ENCODE measurements at regions not wholly inside any gene's neighbourhood (a gene's known extent, or its start where the extent isn't known, plus 50 kb on each side); places are given as distances from the start of the nearest gene placed in this dataset.

- no peak for DNase-seq (ENCODE audit: low spot score)
Observed at GRCh38 chr5:142475102-142475513, 150.3 kb upstream of the SPRY4 start.

GRCh38 chr5:142474431-142475094 lies 149.7 kb upstream of the SPRY4 start:
- no peak for DNase-seq (ENCODE audit: low spot score)

- DNase-seq (ENCODE audit: low spot score) = no peak
Observed at GRCh38 chr5:142473038-142473437, 148.2 kb upstream of the SPRY4 start.

DNA sequence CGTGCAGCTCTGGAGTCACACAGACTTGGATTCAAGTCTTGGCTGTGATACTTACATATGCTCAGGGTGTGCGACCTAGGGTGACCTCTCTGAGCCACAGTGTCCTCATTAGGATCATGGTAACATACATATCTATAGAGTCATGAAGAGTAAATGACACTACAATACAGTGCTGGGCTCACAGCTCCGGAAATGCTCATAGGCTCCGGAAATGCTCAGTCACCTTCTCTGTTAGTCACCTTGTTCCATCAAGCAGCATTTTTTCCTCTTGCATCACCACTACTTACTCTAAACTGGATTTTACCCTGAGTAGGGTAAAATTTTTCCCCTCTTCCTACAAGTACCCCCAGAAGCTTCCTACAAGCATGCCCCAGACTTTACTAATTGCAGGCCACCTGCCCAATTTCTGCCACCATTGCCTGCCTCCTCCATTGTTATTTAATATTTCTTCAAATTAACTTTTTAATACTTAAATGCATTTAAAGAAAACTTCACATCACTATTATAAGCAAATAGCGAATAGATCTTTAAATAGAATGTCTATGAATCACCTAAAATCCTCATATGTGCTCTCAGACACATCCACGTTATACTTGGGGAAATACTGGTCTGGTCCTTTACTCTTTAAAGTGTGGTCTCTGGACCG lies 147.6 kb upstream of the SPRY4 start:
- no peak for DNase-seq (ENCODE audit: low spot score)

- no peak for DNase-seq (ENCODE audit: low spot score)
Observed at GRCh38 chr5:142466195-142466971, 141.6 kb upstream of the SPRY4 start.

- no peak for DNase-seq (ENCODE audit: low spot score)
Observed at GRCh38 chr5:142465476-142465875, 140.7 kb upstream of the SPRY4 start.

DNA sequence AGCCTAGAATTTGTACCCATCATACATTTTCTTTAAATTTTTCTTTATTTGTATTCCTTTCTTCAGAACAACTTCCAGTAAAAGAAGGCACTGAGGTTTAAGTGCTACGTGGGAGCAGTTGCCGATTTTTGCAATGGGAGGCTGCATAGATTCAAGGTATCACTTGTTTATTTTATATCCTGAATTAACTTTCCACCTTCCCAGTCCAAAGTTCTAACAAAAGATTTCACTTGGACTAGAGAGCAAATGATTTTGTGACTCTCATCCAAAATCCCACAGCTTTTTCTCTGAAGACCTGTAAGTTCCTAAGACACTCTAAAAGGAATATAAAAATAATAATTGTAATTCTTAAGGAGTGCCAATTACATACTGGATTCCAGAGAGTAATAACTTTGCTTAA lies 139.1 kb upstream of the SPRY4 start:
- no peak for DNase-seq (ENCODE audit: low spot score)

- DNase-seq (ENCODE audit: low spot score) = no peak
Observed at GRCh38 chr5:142461028-142461590, 136.3 kb upstream of the SPRY4 start.

GRCh38 chr5:142459209-142459608 lies 134.4 kb upstream of the SPRY4 start:
- DNase-seq (ENCODE audit: low spot score) = no peak

- DNase-seq (ENCODE audit: low spot score) = no peak
Observed at GRCh38 chr5:142455856-142456255, 131.0 kb upstream of the SPRY4 start.

DNA sequence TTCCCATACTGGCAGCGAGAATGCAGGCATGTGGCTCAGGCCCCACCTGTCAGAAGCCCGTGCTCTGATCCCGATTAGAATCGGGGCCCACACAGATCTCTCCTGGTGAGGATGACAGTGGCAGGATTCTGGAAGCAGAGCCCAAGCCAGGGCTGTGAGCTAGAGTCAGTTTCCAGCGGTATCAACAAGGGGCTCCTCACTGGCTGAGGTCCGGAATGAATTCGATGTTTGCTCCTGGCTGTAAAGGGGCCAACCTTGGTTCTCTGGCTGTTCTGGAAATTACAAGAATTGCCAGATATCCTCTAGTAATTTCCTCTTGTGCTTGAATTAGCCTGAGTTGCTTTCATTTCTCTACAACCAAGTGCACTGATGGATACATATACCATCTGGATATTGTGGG lies 129.1 kb upstream of the SPRY4 start:
- no peak for DNase-seq (ENCODE audit: low spot score)

DNA sequence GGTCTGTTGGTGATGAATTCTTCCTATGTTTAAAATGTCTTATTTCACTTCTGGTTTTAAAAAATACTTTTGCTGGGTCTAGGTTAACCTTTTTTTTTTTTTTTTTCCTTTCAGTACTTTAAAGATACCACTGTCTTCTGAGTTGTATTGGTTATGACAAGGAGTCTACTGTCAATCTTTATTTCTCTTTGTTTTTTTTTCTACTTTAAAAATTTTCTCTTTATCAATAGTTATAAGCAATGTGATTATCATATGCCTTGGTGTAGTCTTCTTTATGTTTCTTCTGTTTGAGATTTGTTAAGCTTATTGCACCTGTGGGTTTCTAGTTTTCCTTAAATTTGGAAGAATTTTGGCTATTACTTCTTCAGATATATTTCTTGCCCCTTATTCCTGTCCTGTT lies 125.6 kb upstream of the SPRY4 start:
- DNase-seq (ENCODE audit: low spot score) = no peak

- no peak for DNase-seq (ENCODE audit: low spot score)
Observed at GRCh38 chr5:142447887-142448286, 123.1 kb upstream of the SPRY4 start.

DNA sequence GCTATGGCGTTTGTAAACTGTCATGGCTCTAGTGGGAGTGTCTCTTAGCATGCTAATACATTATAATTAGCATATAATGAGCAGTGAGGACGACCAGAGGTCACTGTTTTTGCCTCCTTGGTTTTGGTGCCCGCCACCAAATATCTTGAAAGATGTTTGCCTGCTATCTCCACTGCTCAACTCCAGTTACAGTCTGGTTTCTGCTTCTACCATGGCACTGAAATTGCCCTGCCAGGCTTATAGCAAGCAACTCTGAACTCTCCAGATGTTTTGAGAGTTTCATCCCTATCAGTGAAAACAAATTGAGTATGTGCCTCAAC lies 122.1 kb upstream of the SPRY4 start:
- DNase-seq (ENCODE audit: low spot score) = no peak

DNA sequence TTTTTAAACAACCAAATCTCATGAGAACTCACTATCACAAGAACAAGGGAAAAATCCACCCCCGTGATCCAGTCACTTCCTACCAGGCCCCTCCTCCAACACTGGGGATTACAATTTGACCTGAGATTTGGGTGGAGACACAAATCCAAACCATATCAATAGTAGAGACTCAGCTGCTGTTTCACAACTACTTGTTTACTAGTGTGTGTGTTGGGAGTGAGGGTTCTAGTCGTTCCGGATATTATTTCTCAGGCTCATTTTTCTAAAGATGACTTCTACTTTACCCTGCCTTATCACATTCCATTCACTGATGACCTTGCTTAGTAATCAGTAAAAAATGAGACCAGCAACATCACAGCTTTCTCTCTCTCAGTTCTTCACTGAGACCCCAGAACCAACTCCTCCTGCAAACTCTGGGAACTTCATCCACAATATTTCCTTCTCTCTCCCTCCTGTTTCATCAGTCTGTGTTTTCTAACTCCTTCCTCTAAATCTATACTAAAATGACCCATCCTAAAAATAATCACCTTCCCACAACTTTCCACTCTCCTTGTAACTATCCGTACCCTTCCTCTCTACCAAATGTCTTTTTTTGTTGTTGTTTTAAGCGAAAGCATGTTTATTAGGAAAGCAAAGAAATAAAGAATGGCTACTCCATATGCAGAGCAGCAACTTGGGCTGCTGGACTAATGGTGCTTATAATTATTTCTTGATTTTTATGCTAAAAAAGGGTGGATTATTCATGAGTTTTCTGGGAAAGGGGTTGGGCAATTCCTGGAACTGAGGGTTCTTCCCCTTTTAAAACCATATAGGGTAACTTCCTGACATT lies 121.5 kb upstream of the SPRY4 start:
- no peak for DNase-seq (ENCODE audit: low spot score)

- DNase-seq (ENCODE audit: low spot score) = no peak
Observed at GRCh38 chr5:142445266-142445665, 120.4 kb upstream of the SPRY4 start.

DNA sequence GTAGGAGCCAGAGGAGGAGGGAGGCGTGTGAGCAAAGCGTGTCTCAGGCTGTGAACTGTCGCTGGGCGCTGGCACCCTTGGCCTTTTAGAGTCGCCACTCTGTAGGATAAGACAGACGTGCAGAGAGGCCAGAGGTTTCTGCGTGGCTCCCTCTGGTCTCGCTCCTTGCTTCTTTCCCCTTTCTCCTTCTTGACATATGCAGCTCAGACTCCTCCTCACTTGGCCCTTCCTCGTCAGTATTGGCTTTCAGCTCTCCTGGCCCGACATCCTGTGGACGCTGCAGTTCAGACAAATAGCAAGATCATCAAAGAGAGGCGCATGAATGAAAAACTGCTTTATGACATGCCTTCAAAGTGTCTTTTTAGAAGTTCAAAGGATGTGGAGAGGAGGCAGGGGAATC lies 116.8 kb upstream of the SPRY4 start:
- DNase-seq (ENCODE audit: low spot score) = no peak

DNA sequence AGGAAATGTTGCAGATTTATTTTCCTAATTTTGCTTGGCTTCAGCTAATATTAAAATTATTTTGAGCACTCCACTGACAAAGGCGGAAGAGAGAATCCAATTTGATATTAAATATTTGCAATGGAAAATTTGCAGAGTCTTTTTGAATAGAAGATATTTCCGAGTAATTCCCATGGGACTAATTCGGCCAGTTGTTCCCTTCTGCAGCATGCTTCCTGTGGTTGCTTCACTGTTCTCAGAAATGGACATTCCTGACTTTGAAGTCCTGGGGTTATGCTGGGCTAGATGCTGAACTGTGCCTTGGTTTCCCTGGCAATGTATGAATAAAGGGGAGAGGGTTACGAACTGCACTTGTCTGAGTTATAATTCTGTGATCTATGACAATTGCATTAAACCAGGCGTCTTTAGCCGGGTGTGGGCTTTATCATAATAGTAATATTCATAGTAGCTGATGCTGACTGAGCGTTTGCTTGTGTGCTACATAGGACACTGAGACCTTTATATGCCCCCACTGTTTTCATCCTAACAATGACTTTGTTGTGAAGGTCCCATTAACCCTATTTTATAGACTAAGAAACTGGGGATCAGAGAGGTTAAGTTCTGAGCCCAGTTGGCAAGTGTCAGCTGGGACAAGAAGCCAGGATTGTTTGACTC lies 114.5 kb upstream of the SPRY4 start:
- DNase-seq (ENCODE audit: low spot score) = no peak

GRCh38 chr5:142438573-142438972 lies 113.8 kb upstream of the SPRY4 start:
- no peak for DNase-seq (ENCODE audit: low spot score)

GRCh38 chr5:142437563-142437962 lies 112.7 kb upstream of the SPRY4 start:
- no peak for DNase-seq (ENCODE audit: low spot score)

GRCh38 chr5:142435410-142436115 lies 110.7 kb upstream of the SPRY4 start:
- DNase-seq (ENCODE audit: low spot score) = no peak
